Erythroblast (primary cell): ENCODE measurements at regions not wholly inside any gene's neighbourhood (a gene's known extent, or its start where the extent isn't known, plus 50 kb on each side); places are given as distances from the start of the nearest gene placed in this dataset.

Experiments used
- DNase-seq, 2 experiments: peaks; one replicate each; lab custom pipeline; 2025; lab: John Stamatoyannopoulos, UW
- GATA1 ChIP-seq: IDR thresholded peaks from 2 replicates; pipeline ENCODE4 v1.6.1; 2011; ENCODE audit warnings: low read depth, mild to moderate bottlenecking, control low read depth, low read length, moderate library complexity
- POLR2A ChIP-seq: IDR thresholded peaks from 2 replicates; pipeline ENCODE4 v1.6.1; 2011; ENCODE audit warnings: mild to moderate bottlenecking, low read length

DNA sequence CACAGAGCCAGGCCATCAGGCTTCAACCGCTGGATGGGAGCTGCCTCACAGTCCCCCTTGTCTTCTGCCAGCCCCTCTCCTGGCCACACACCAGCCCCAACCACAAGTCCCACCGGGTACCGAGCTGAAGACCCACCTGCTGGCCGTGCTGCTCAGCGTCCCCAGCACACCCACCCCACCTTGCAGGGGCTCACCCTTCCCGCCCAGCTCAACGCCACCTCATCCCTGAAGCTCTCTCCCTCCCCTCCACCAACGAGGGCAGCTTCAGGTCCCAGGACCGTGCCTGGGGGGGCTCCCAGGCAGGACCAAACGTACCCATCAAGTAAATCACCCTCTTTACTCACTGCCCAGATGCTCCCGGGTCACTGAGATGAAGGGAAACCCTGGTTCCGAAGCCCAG is 141.0 kb downstream of the CRYBB2 start:
- TF ChIP-seq GATA1 (no peak), POLR2A (no peak)

GRCh38 chr22:25360891-25361645 is 141.6 kb downstream of the CRYBB2 start:
- DNase-seq, result no peak
- TF ChIP-seq GATA1, result no peak
- TF ChIP-seq POLR2A, result no peak

More for the DNA sequence above, 141.0 kb downstream of the CRYBB2 start:
- no peak for DNase-seq

DNA sequence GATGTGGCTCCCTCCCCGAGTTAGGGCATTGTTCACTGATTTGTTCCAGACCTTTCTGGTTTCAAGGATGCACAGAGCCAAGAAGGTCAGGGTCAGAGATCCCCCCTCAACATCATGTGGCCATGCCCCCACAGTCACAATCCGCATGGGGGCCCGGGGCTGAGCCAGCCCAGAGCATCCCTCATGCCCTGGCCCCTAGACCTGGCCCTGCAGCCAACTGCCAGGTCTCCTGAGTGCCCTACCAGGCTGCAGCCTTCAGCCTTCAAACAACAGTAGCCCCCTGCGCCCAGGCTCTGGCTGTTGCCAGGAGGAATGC is 142.4 kb downstream of the CRYBB2 start:
- DNase-seq, result no peak
- TF ChIP-seq GATA1 (no peak), POLR2A (no peak)

GRCh38 chr22:25362215-25362882 is 142.9 kb downstream of the CRYBB2 start:
- no peak for TF ChIP-seq GATA1
- TF ChIP-seq POLR2A, result no peak
- peak; percentile 36 to 67 for DNase-seq

- TF ChIP-seq POLR2A, result no peak
- no peak for TF ChIP-seq GATA1
These were observed 143.4 kb downstream of the CRYBB2 start for GRCh38 chr22:25362883-25363240.

GRCh38 chr22:25363474-25363873 is 144.0 kb downstream of the CRYBB2 start:
- TF ChIP-seq GATA1 (no peak), POLR2A (no peak)
- DNase-seq, result no peak

More at GRCh38 chr22:25362883-25363240, 143.4 kb downstream of the CRYBB2 start:
- no peak for DNase-seq

DNA sequence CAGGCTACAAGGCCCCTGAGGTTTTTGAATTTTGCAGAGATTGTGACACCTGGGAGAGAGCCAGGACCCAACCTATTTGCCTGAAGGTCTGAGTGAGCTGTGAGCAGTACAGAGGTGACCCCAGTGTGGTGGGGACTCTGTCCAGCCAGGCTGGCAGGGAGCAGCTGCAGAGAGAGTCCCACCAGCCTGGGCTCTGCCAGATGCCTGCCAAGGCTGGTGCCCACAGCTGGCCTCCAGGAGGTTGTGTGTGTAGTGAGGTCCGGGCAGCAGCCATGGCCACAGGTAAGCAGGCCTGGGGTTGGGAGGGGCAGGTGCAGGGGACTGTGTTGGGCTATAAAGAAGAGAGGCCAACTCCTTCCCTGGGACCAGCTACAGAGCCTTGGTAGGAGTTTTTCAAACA is 144.8 kb downstream of the CRYBB2 start:
- DNase-seq, result no peak
- TF ChIP-seq GATA1 (no peak), POLR2A (no peak)

DNA sequence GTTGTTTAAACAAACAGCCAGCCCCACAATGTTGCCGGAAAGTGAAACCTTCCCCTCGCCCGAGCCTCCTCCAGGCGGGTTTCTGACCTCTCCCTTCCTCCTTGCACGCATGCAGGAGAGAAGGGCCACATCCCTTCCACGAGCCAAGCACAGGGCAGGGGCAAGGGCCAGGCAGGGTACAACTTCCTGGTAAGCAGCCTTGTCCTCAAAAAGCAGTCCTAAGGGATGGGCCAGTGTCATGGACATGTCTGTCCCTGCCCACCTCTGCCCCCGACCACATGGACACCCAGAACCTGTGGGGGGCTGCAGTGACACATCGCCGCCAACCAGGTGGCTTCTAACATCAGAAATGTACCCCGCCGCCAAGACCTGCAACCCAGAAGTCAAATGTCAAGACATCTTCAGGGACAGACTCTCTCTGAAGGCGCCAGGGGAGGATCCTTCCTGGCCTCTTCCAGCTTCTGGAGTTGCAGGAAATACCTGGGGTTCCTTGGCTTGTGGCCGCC is 145.3 kb downstream of the CRYBB2 start:
- DNase-seq, result no peak
- TF ChIP-seq POLR2A, result no peak

DNA sequence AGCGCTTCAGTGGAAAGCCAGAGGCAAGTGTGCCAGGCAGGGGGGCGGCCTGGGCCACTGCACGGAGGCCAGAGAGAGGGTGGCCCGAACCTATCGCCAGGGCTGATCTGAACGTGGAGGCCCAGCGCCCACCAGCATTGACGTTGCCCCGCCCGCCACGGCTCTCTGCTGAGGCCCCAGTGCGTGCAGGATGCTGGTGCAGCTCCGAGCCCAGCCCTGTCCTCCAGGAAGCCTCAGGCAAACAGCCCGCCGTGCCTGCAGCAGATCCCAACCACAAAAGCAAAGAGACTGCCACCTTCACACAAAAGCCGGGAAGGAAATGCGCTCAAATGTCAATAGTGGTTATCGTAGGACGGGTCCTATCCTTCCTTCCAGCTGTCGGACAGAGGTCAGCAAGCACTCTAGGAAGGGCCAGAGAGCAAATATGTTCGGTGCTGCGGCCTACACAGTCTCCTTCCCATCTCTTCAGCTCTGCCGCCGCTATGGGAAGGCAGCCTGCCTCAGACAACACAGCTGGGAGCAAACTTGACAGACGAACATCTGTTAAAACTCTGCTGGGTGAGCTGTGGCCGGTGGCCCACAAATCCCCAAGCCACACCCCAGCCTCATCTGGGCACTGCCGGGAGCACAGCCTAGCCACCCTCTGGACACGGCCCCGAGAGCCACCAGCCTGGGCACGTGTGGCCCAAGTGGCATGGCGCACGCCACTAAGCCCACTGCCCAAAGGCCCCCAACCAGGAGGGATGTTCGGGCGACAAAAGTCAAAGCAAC is 146.2 kb downstream of the CRYBB2 start:
- DNase-seq, result no peak
- TF ChIP-seq GATA1 (no peak), POLR2A (no peak)

- no peak for DNase-seq
- TF ChIP-seq GATA1, result no peak
- TF ChIP-seq POLR2A, result no peak
These were observed 147.0 kb downstream of the CRYBB2 start for GRCh38 chr22:25366408-25366807.

DNA sequence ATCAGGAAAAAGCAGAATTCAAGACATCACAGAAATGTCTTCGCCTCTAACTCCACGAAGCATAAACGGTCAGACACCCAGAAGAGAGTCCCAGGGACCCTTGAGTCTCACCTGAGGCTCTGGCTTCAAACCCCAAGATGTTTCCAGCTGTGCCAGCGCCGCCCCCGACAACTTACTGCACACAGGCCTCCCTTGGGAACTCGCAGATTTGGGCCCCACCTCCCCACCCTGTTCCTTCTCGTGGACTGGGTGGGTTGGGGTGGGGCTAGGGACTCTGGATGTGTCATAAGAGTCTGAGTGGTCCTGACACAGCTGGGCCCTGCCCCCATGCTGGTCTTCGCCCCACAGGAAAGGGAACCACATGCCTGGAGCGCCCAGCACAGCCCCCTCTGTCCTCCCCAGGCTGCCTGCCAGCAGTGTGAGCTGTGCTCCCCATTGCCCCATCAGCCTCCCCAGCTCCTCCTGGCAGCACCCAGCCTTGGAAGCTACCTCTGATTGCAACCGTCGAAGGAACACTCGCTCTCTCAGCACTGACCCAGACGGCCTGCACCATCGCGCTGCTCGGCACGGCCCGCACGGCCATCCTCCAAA is 147.5 kb downstream of the CRYBB2 start:
- DNase-seq, result no peak

DNA sequence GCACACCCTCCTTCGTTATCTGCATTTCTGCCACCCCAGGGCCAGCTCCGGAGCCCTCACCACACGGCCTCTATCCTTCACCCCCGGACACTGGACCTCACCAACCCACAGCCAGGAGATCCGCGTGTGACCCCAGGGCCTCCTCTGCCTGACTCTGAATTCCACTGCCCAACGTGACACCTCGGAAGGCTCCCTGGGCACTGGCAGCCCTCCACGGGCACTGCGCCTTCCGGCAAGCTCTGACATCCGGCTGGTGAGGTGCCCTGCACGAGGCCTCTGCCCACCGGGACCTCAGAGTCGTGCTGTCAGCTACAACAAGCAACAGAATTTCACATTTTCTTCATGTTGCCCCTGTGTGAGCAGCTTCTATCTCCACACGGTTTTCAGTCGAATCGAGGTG is 148.3 kb downstream of the CRYBB2 start:
- no peak for DNase-seq
- TF ChIP-seq GATA1 (no peak), POLR2A (no peak)

More for the DNA sequence above, 147.5 kb downstream of the CRYBB2 start:
- TF ChIP-seq POLR2A, result no peak
- TF ChIP-seq GATA1, result no peak

DNA sequence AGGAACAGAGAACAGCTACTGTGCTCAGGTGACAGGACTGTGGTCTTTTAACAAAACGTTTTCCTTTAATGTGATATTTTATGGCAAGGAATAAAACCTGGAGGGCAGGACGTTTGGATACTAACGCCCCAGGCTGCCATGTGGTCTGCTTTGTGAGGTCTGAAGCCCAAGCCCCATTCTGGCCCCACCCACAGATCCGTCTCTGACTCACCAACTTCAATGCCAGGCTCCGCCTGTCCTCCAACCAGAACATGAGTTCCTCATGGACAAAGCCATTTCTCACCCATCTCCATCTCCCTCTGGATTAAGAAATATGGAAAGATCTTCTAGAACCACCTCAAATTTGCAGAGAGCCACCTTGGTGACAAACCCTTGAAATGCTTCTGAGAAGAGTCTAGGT is 148.8 kb downstream of the CRYBB2 start:
- no peak for TF ChIP-seq GATA1
- TF ChIP-seq POLR2A, result no peak
- no peak for DNase-seq
